Right atrium auricular region (tissue), 2 donors: ENCODE measurements at regions not wholly inside any gene's neighbourhood (a gene's known extent, or its start where the extent isn't known, plus 50 kb on each side); places are given as distances from the start of the nearest gene placed in this dataset.
"Not testable (repeated sequence)": the region's sequence is repeated elsewhere in the genome, so short reads cannot be mapped to it uniquely, and the experiment has no call there.

Experiments
- DNase-seq: peaks from one replicate; pipeline ENCODE4 v3.0.0-alpha.2; 2019; ENCODE audit warnings: low spot score
- H3K27ac ChIP-seq, 2 donors: fragments of 200-600 bp; sonication (generic); 1 replicate in 1 of 2; 2 replicates in 1 of 2; pipeline ENCODE4 v1.5.1; 2016 to 2019
- H3K27me3 ChIP-seq, 2 donors: fragments of 200-600 bp; sonication (generic); one replicate each; pipeline versions ENCODE4 v1.5.1 to v1.6.0; 2017 to 2019
- H3K36me3 ChIP-seq: fragments of 200-600 bp; sonication (generic); one replicate; pipeline ENCODE4 v1.5.1; 2016
- H3K4me1 ChIP-seq, 2 donors: fragments of 200-600 bp; sonication (generic); one replicate each; pipeline versions ENCODE4 v1.5.1 to v1.6.0; 2017 to 2019
- H3K4me3 ChIP-seq, 2 donors: fragments of 200-600 bp; sonication (generic); 1 replicate in 1 of 2; 2 replicates in 1 of 2; pipeline ENCODE4 v1.5.1; 2017 to 2019; ENCODE audit warnings: mild to moderate bottlenecking in 1 of 2, moderate library complexity in 1 of 2
- H3K9me3 ChIP-seq, 2 donors: fragments of 200-600 bp; sonication (generic); one replicate each; pipeline ENCODE4 v1.5.1; 2019
- TF ChIP-seq, protein P1 (sequence below), 2 donors: fragments of 200-600 bp; sonication (generic); IDR thresholded peaks; one replicate each; pipeline ENCODE4 v1.5.1; 2019; ENCODE audit warnings: antibody characterized with exemption in 2 of 2

DNA sequence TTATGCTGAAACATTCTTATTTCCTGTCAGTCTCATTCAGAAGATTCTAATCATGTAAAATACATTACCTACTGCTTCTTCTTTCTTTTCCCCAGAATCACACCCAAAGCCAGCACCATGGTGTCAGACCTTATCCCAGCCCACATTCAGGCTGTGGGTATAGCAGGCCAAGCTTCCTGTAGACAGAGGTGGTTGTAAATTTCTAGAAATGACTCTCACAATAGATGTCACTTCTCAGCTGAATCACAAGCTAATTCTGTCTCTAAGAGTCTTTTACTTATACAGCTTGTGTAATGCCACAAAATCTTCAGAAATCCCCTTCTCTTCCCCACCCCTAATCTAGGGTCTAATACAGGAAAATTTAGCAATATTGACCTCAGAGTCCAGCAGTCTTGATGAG lies 239.6 kb downstream of the PARM1 start:
- H3K9me3 ChIP-seq, result no peaks in the 10 kb centered on the region
- DNase-seq, result no peak
- TF ChIP-seq, protein P1, sequence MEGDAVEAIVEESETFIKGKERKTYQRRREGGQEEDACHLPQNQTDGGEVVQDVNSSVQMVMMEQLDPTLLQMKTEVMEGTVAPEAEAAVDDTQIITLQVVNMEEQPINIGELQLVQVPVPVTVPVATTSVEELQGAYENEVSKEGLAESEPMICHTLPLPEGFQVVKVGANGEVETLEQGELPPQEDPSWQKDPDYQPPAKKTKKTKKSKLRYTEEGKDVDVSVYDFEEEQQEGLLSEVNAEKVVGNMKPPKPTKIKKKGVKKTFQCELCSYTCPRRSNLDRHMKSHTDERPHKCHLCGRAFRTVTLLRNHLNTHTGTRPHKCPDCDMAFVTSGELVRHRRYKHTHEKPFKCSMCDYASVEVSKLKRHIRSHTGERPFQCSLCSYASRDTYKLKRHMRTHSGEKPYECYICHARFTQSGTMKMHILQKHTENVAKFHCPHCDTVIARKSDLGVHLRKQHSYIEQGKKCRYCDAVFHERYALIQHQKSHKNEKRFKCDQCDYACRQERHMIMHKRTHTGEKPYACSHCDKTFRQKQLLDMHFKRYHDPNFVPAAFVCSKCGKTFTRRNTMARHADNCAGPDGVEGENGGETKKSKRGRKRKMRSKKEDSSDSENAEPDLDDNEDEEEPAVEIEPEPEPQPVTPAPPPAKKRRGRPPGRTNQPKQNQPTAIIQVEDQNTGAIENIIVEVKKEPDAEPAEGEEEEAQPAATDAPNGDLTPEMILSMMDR (IDR thresholded peaks at IDR 0.05), result no peak

DNA sequence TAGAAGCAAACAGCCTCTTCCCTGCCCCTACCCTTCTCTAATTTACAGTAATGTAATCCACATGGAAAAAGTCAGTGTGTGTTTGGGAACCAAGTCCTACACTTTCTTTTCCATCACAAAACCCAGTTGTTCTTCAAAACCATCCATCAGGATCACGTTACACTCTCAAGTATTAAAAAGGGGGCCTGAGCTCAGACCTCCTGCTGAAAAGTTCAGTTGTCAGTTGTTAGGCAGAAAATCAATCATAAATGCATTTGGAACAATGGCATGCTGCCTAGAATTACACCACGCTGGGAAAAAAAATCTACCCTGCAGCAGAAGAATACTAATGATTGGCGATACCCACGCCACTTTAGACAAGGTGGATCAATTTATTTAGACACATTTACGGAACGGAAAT lies 236.5 kb downstream of the PARM1 start:
- no peaks in the 10 kb centered on the region for H3K9me3 ChIP-seq
- no peak overlapping the region for H3K4me3 ChIP-seq
- H3K27ac ChIP-seq, result no peak overlapping the region
- no peaks in the 10 kb centered on the region for H3K36me3 ChIP-seq
- no peak for DNase-seq
- no peaks in the 10 kb centered on the region for H3K27me3 ChIP-seq
- H3K4me1 ChIP-seq, result no peaks in the 10 kb centered on the region
- TF ChIP-seq, protein P1 (IDR thresholded peaks at IDR 0.05), result no peak

More for the DNA sequence above, 239.6 kb downstream of the PARM1 start:
- Histone ChIP-seq H3K4me1 (no peaks in the 10 kb centered on the region), H3K27ac (no peak overlapping the region), H3K27me3 (no peaks in the 10 kb centered on the region), H3K4me3 (no peak overlapping the region), H3K36me3 (no peaks in the 10 kb centered on the region)

DNA sequence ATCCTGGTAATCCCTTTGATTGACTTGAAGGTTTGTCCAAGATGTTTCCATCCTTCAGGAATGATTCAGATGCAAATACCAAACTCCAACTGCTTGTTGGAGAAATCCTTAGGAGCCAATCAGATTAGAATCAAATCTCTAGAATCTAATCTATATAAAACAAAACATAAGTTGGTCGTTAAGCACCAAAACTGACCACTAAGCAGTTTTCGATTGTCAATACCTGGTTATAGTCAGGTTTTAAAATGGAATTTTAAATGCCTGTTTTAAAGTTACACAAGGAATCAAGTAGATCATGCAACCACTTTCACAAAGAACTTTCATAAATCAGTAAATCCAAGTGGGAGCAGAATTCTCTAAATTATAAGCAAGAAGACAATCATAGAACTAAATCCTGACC lies 236.1 kb downstream of the PARM1 start:
- Histone ChIP-seq H3K9me3 (no peaks in the 10 kb centered on the region), H3K36me3 (no peaks in the 10 kb centered on the region), H3K27ac (no peak overlapping the region), H3K4me1 (no peaks in the 10 kb centered on the region), H3K4me3 (no peak overlapping the region), H3K27me3 (no peaks in the 10 kb centered on the region)
- TF ChIP-seq, protein P1 (IDR thresholded peaks at IDR 0.05), result no peak
- no peak for DNase-seq

DNA sequence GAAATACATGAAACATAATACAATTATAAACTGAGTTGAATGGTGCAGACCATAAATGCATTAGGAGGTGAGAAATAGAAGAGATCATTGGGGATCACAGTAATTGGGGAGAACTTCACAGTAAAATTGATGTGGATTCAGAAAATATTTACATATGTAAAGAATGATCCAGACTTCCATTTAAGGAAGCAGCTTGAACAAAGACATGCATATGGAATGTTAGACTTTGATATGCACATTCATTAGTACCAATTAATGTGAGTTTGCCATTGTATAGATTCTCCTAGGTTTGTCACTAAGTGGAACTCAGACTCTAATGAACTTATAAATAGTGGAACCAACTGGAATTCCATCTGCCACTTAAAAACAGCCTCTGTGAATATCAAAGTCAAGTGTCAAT lies 235.6 kb downstream of the PARM1 start:
- H3K4me1 ChIP-seq, result no peaks in the 10 kb centered on the region
- no peak overlapping the region for H3K27ac ChIP-seq
- TF ChIP-seq, protein P1 (IDR thresholded peaks at IDR 0.05), result no peak
- H3K9me3 ChIP-seq, result no peaks in the 10 kb centered on the region
- no peaks in the 10 kb centered on the region for H3K36me3 ChIP-seq
- no peak overlapping the region for H3K4me3 ChIP-seq
- no peaks in the 10 kb centered on the region for H3K27me3 ChIP-seq
- no peak for DNase-seq

DNA sequence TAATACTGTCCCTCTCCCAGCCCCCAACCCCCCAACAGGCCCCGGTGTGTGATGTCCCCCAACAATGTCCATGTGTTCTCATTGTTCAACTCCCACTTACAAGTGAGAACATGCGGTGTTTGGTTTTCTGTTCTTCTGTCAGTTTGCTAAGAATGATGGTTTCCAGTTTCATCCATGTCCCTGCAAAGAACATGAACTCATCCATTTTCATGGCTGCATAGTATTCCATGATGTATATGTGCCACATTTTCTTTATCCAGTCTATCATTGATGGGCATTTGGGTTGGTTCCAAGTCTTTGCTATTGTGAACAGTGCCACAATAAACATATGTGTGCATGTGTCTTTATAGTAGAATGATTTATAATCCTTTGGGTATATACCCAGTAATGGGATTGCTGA lies 232.2 kb downstream of the PARM1 start:
- not testable (repeated sequence) for H3K4me3 ChIP-seq, DNase-seq, H3K4me1 ChIP-seq, H3K9me3 ChIP-seq, H3K36me3 ChIP-seq, H3K27ac ChIP-seq, H3K27me3 ChIP-seq

DNA sequence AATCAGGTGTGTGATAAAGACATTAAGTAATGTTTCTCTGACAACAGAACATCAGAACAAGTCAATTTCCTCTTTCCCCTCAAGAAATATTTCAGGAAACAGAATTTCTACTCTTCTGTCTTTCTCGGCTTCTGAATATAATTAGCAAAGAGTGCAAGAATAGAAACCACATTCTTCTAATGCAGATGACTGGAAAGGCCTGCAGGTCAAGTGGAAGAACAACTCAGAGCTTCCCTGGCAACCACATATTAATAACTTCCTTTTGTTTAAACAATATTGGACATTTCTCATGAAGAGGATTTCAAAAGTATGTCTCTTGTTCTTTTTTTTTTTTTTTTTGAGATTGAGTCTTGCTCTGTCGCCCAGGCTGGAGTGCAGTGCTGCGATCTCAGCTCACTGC lies 225.5 kb downstream of the PARM1 start:
- Histone ChIP-seq H3K27me3 (no peaks in the 10 kb centered on the region), H3K4me3 (no peak overlapping the region), H3K4me1 (no peaks in the 10 kb centered on the region), H3K9me3 (peaks cover 0 to 25% of the 10 kb centered on the region in 2 donors), H3K27ac (no peak overlapping the region), H3K36me3 (no peaks in the 10 kb centered on the region)
- DNase-seq, result no peak
- TF ChIP-seq, protein P1 (IDR thresholded peaks at IDR 0.05), result no peak
